PC-3 (cell line): ENCODE measurements at regions not wholly inside any gene's neighbourhood (a gene's known extent, or its start where the extent isn't known, plus 50 kb on each side); places are given as distances from the start of the nearest gene placed in this dataset.
A peak's percentile ranks its signal among the peaks of the same experiment; 100 is the strongest.

Experiments
- ATAC-seq: fragments of 200-7000 bp; cut with Tn5 transposase; 2 replicates; pipeline ENCODE4 v1.9.1; 2020; ENCODE audit warnings: mild to moderate bottlenecking, moderate library complexity
- BruUV-seq: library from RNA; stranded (reverse); fragments of 400-500 nt; replicated peaks from 2 replicates; lab custom pipeline; 2021; lab: Mats Ljungman, UMichigan
- CTCF ChIA-PET: fragments of 300-600 bp; sonication (Branson Sonifier 250); formaldehyde crosslinking; loops from one replicate; lab custom pipeline; 2022; ENCODE audit warnings: antibody characterized with exemption; lab: Charles Lee
- POLR2A ChIA-PET: fragments of 300-600 bp; sonication (Branson Sonifier 250); formaldehyde crosslinking; loops from one replicate; lab custom pipeline; 2022; ENCODE audit warnings: antibody characterized with exemption; ENCODE audit not compliant: unreplicated experiment; lab: Charles Lee
- DNase-seq: peaks from one replicate; pipeline ENCODE4 v3.0.0-alpha.2; 2015
- H2AFZ ChIP-seq: fragments of 300-600 bp; sonication (generic); 2 replicates; pipeline ENCODE4 v1.6.0; 2016; ENCODE audit warnings: antibody characterized with exemption, low read length
- H3F3A ChIP-seq: fragments of 300-600 bp; sonication (generic); one replicate; pipeline ENCODE4 v1.6.0; 2017; ENCODE audit warnings: antibody characterized with exemption, low read length, control low read depth, mild to moderate bottlenecking; ENCODE audit not compliant: unreplicated experiment
- H3K27ac ChIP-seq: fragments of 300-600 bp; sonication (generic); 2 replicates; pipeline ENCODE4 v1.5.1; 2016; ENCODE audit warnings: mild to moderate bottlenecking, low read length
- H3K27me3 ChIP-seq: fragments of 300-600 bp; sonication (generic); 2 replicates; pipeline ENCODE4 v1.6.1; 2016; ENCODE audit warnings: low read length, mixed read lengths
- H3K36me3 ChIP-seq: fragments of 300-600 bp; sonication (generic); 2 replicates; pipeline ENCODE4 v1.6.1; 2016; ENCODE audit warnings: low read depth, mixed run types, low read length, mixed read lengths
- H3K4me1 ChIP-seq: fragments of 300-600 bp; sonication (generic); 2 replicates; pipeline ENCODE4 v1.5.1; 2016; ENCODE audit warnings: low read length; ENCODE audit not compliant: insufficient read depth
- H3K4me2 ChIP-seq: fragments of 300-600 bp; sonication (generic); 2 replicates; pipeline ENCODE4 v1.6.0; 2016; ENCODE audit warnings: low read length
- H3K4me3 ChIP-seq: fragments of 300-600 bp; sonication (generic); 2 replicates; pipeline ENCODE4 v1.5.1; 2016; ENCODE audit warnings: mild to moderate bottlenecking, low read length, mixed read lengths
- H3K79me2 ChIP-seq: fragments of 300-600 bp; sonication (generic); 2 replicates; pipeline ENCODE4 v1.6.1; 2017; ENCODE audit warnings: low read length, mixed read lengths
- H3K9ac ChIP-seq: fragments of 300-600 bp; sonication (generic); 2 replicates; pipeline ENCODE4 v1.6.0; 2016; ENCODE audit warnings: mild to moderate bottlenecking, low read length
- H3K9me2 ChIP-seq: fragments of 300-600 bp; sonication (generic); replicated peaks from 2 replicates; pipeline ENCODE4 v1.6.1; 2016; ENCODE audit warnings: mixed run types, low read length, mixed read lengths
- H3K9me3 ChIP-seq: fragments of 300-600 bp; sonication (generic); 2 replicates; pipeline ENCODE4 v1.6.1; 2016; ENCODE audit warnings: low read length, mixed read lengths
- H4K20me1 ChIP-seq: fragments of 300-600 bp; sonication (generic); 2 replicates; pipeline ENCODE4 v1.6.1; 2016; ENCODE audit warnings: low read length, mixed read lengths
- CTCF ChIP-seq: fragments of 300-600 bp; sonication (generic); conservative IDR thresholded peaks from 2 replicates; pipeline ENCODE4 v1.5.1; 2017; ENCODE audit warnings: antibody characterized with exemption, low read depth, mild to moderate bottlenecking, low read length
- EZH2 ChIP-seq: fragments of 300-600 bp; sonication (generic); IDR thresholded peaks from one replicate; pipeline ENCODE4 v1.6.1; 2017; ENCODE audit warnings: antibody characterized with exemption, mild to moderate bottlenecking, low read length; ENCODE audit not compliant: unreplicated experiment
- EZH2phosphoT487 ChIP-seq: fragments of 300-600 bp; sonication (generic); IDR thresholded peaks from 2 replicates; pipeline ENCODE4 v1.6.1; 2018; ENCODE audit warnings: mild to moderate bottlenecking, antibody characterized with exemption, low read length, borderline replicate concordance
- intact Hi-C: fragments of 100-400 bp; cut with micrococcal nuclease; formaldehyde crosslinking; loops from 2 replicates; pipeline ENCODE4 v1.9.0; 2023

- CTCF ChIA-PET: no interaction called here
- no peak overlapping the region for H3K27ac ChIP-seq
- no peaks in the 10 kb centered on the region for H3K27me3 ChIP-seq
- H3K9me2 ChIP-seq: no peaks in the 10 kb centered on the region
- H3K9ac ChIP-seq: no peak overlapping the region
- ATAC-seq (no peak), DNase-seq (peak; percentile 6)
- no peaks in the 10 kb centered on the region for H3K79me2 ChIP-seq
- no peaks in the 10 kb centered on the region for H3K36me3 ChIP-seq
- no peak overlapping the region for H2AFZ ChIP-seq
- no peaks in the 10 kb centered on the region for H3K9me3 ChIP-seq
- POLR2A ChIA-PET: no interaction called here
- no peaks in the 10 kb centered on the region for H3F3A ChIP-seq
- no peak overlapping the region for H3K4me3 ChIP-seq
- no TSS peak for BruUV-seq
- H4K20me1 ChIP-seq: no peaks in the 10 kb centered on the region
- H3K4me1 ChIP-seq: no peaks in the 10 kb centered on the region
- no peak overlapping the region for H3K4me2 ChIP-seq
- intact Hi-C loops: no loop called here
- TF ChIP-seq EZH2: no peak
- TF ChIP-seq EZH2phosphoT487: no peak
- TF ChIP-seq CTCF: no peak
These were observed 198.7 kb upstream of the MPDZ start for GRCh38 chr9:13478160-13478559.

GRCh38 chr9:13470836-13471235 lies 191.3 kb upstream of the MPDZ start:
- no peaks in the 10 kb centered on the region for H3K4me1 ChIP-seq
- ChIA-PET CTCF (no interaction called here), POLR2A (no interaction called here)
- intact Hi-C loops: no loop called here
- TF ChIP-seq EZH2phosphoT487: no peak
- no peak for TF ChIP-seq CTCF
- TF ChIP-seq EZH2: no peak
- H3K4me3 ChIP-seq: no peak overlapping the region
- no peak overlapping the region for H3K27ac ChIP-seq
- ATAC-seq: no peak
- no peak for DNase-seq
- no peak overlapping the region for H2AFZ ChIP-seq
- H3K4me2 ChIP-seq: no peak overlapping the region
- H3K9me3 ChIP-seq: no peaks in the 10 kb centered on the region
- H3F3A ChIP-seq: no peaks in the 10 kb centered on the region
- no peaks in the 10 kb centered on the region for H3K9me2 ChIP-seq
- H3K9ac ChIP-seq: no peak overlapping the region
- H3K79me2 ChIP-seq: no peaks in the 10 kb centered on the region
- no peaks in the 10 kb centered on the region for H3K27me3 ChIP-seq
- no TSS peak for BruUV-seq
- H3K36me3 ChIP-seq: no peaks in the 10 kb centered on the region
- no peaks in the 10 kb centered on the region for H4K20me1 ChIP-seq

- ChIA-PET POLR2A (no interaction called here), CTCF (no interaction called here)
- no peak overlapping the region for H3K9ac ChIP-seq
- TF ChIP-seq EZH2 (no peak), EZH2phosphoT487 (no peak), CTCF (no peak)
- H4K20me1 ChIP-seq: no peaks in the 10 kb centered on the region
- DNase-seq: no peak
- H2AFZ ChIP-seq: no peak overlapping the region
- no peak for ATAC-seq
- no peak overlapping the region for H3K27ac ChIP-seq
- no peak overlapping the region for H3K4me3 ChIP-seq
- no peak overlapping the region for H3K4me2 ChIP-seq
- no peaks in the 10 kb centered on the region for H3K79me2 ChIP-seq
- intact Hi-C loops: no loop called here
- no peaks in the 10 kb centered on the region for H3K36me3 ChIP-seq
- no TSS peak for BruUV-seq
- H3K27me3 ChIP-seq: no peaks in the 10 kb centered on the region
- H3K9me3 ChIP-seq: no peaks in the 10 kb centered on the region
- no peaks in the 10 kb centered on the region for H3K9me2 ChIP-seq
- H3F3A ChIP-seq: no peaks in the 10 kb centered on the region
- no peaks in the 10 kb centered on the region for H3K4me1 ChIP-seq
These were observed 187.7 kb upstream of the MPDZ start for GRCh38 chr9:13467157-13467556.
